Amniotic epithelial cell (primary cell): ENCODE measurements at regions not wholly inside any gene's neighbourhood (a gene's known extent, or its start where the extent isn't known, plus 50 kb on each side); places are given as distances from the start of the nearest gene placed in this dataset.
A peak's percentile ranks its signal among the peaks of the same experiment; 100 is the strongest.

Source experiments
- DNase-seq: peaks from one replicate; pipeline ENCODE4 v3.0.0-alpha.2; 2010; ENCODE audit warnings: low read depth

GRCh38 chr9:87118594-87118993 lies 171.3 kb upstream of the GAS1 start:
- no peak for DNase-seq

GRCh38 chr9:87119328-87119881 lies 172.1 kb upstream of the GAS1 start:
- peak; percentile 87 for DNase-seq

- DNase-seq: no peak
Observed at GRCh38 chr9:87120610-87121009, 173.3 kb upstream of the GAS1 start.

DNA sequence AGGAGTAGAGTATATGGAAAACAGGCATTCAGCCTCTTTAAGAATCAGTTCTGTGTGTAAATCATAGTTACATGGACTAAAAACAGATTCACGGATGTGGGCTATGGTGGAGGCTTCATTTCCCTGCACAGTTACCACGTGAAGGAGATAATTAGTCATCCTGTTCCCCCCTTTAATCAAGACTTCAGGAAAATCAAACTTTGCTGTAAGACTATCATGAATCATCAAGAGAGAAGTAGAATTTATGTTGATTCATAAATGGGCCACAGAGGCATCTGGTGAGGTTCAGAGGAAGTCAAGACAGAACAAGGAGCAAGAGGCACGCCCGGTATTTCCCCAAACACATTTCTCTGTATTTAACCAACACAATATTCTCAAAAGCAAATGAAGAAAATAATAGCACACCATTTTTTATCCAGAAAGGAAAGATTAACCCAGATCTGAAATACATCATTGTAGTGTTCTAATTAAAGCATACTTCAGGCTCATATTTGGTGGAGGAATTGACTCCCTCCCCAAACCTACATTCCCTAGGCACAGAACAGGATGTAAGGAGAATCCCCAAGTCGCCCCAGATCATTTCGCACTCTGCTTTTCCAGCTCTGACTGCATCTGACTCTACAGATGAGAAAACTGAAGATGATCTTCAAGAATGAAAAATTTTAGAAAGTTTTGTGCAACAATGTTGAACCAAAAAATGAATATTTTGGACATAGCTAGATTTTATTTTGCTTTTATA lies 175.8 kb upstream of the GAS1 start:
- peak; percentile 97 for DNase-seq

- no peak for DNase-seq
Observed at GRCh38 chr9:87123830-87124229, 176.5 kb upstream of the GAS1 start.

- DNase-seq: no peak
Observed at GRCh38 chr9:87125819-87126218, 178.5 kb upstream of the GAS1 start.

GRCh38 chr9:87127543-87127942 lies 180.2 kb upstream of the GAS1 start:
- no peak for DNase-seq

GRCh38 chr9:87127978-87128614 lies 180.8 kb upstream of the GAS1 start:
- peak; percentile 42 for DNase-seq

- no peak for DNase-seq
Observed at GRCh38 chr9:87128844-87129493, 181.7 kb upstream of the GAS1 start.

DNA sequence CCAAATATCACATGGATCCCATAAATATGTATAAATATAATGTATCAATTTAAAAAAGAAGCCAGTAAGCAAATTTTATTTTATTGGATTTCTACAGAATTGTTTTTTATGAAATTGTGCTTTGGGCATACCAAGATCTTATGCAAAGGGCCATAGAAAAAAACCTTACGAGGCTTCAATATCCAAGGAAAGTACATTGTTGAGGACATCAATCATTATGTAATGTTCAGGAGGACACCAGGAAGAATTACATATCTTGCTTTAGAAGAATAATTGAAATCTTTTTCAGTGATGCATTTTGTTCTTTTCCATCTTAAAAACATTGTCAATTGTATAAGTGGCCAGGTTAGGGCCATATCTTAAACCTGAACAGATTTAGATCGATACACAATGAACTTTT lies 187.8 kb upstream of the GAS1 start:
- no peak for DNase-seq

DNA sequence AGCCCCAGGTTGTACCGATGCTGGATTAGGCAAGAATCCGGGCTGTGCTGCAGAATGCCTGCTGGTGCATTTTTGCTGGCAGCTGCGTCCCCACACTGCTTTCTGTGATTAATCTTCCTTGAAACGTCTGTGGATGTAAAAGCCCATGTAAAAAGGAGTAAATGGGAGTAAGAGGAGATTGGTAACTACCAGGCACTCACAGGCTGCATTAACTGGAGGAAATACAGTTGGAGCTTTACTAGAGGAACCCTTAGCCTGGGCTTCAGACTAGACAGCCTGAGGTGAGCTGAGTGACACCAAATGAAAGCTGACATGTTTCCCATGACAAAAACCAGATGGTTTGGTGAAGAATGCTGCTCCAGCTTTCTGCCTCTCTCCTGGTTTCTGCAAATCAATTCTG lies 190.4 kb upstream of the GAS1 start:
- DNase-seq: peak; percentile 24

GRCh38 chr9:87138128-87139040 lies 191.1 kb upstream of the GAS1 start:
- DNase-seq: peak; percentile 80

DNA sequence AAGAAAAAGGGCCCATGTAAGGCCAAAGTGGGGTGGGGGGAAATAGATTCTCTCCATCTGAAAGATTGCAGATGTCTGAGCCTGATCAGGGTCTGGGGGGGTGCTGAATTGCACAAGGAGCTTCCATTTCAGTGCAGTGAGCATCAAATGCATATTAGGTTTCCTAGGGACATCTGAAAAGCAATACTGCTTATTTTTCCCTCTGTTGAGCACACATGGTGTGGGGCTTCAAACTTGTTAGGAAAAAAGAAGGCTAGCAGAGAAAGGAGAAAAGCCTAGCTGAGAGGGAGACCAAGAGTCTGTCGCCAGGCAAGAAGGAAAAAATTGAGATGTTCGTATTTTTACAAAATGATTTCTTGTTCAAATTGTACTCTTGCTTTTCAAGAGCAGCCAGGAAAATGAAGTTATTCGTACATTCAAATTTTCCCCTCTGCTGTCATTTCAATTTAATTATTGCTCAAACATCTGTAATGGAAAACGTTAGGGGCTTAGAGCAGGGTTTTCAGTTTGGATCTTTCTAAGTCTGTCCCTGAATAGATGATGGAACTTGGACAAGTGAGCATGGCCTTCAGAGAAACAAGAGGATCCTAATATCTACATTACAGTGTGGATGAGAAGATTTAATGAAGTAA lies 191.9 kb upstream of the GAS1 start:
- no peak for DNase-seq

- no peak for DNase-seq
Observed at GRCh38 chr9:87140142-87140541, 192.8 kb upstream of the GAS1 start.

- DNase-seq: no peak
Observed at GRCh38 chr9:87140605-87141109, 193.4 kb upstream of the GAS1 start.

DNA sequence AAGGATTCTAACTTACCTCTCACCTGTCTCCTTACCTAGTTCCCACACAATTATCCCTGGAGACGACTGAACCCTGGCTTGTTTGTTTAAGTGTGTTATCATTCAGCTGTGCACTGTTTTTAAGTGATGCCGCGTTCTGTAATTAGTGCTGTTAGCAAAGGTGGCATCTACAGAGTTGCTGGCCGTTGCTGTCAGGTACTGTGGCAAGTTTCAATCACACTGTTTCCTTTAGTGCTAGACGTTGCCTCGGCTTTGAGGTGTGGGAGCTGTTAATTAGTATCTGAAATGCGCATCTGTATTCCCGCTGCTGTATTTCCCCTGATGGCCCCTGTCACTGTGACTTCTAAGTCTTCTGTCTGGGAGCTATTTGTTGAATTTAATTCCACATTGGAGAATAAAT lies 193.8 kb upstream of the GAS1 start:
- no peak for DNase-seq

DNA sequence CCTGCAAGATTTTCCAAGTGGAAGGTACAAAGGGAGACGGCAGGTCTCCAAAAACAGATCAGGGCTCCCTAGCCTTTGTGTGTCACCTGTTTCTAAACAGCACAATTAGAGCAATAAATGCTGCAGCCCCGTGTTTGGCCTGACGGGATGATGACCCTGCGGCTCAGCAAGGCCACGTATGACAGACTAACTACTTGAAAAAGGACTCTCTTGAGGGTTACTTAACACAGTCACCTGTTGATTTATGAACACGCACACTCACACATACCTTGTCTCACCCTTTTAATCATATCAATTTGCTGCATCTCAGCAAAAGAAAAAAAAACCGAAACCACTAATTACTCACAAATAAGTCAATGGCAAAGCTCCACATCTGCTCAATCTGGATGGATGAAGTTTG lies 199.6 kb upstream of the GAS1 start:
- no peak for DNase-seq

- DNase-seq: no peak
Observed at GRCh38 chr9:87147839-87148238, 200.5 kb upstream of the GAS1 start.

DNA sequence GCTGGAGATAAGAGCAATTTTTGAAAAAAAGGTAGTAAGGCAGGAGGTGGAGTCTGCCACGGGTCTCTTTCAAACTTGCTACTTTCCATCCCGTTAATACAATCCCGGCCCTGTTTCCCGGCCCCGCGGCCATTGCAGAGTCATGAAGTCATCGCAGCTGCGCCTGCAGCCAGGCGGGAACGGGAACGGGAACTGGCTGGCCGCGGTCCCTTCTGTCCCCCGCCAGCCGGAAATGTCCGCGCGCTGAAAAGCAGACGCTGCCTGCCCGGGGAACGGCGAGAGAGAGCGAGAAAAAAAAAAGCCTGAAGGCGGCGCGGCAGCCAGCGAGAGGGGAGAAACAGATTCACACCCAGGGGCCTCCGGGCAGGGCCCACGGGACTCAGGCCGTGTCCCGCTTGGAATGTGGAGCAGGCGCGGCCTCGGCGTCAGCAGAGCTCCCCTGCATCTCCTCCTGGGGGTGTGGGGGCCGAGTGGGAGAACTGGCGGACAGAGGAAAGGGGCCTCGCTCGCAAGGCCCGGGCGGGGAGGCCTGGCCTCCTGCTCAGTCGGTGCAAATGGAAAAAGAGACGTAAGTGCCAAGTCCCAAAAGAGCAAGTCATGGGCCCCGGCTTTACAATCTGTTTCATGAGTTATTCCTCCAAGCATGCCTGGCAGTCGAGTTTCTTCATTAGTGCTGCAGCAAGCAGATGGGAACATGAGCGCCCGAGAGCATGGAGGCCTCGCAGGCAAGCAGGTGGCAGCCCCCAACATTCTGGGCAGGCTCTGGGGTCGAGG lies 201.2 kb upstream of the GAS1 start:
- DNase-seq: peak; percentile 57

- DNase-seq: no peak
Observed at GRCh38 chr9:87149799-87150198, 202.5 kb upstream of the GAS1 start.

DNA sequence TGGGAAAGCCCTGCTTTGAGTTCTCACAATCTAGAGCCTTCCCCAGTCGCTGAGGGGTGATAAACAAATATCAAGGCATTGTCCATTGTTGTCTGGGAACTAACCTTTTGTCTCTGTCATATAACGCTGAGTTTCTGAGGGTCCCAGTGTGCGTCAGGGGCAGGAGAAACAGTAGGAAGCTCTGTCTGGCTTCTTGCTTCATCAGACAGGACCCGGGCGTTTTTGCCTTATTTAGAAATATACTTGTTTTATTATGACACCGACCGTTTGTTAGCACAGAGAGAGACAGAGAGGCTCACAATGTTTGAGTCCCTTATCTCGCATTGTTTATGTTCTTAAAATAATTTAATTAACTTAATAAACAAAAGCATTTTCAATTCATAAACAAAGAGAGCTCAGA lies 204.9 kb upstream of the GAS1 start:
- no peak for DNase-seq
